Right lobe of liver (tissue), 6 donors: ENCODE measurements at regions not wholly inside any gene's neighbourhood (a gene's known extent, or its start where the extent isn't known, plus 50 kb on each side); places are given as distances from the start of the nearest gene placed in this dataset.

Experiments
- ATAC-seq, 4 donors: fragments of 200-7000 bp; cut with Tn5 transposase; one replicate each; pipeline ENCODE4 v1.9.1; 2020; ENCODE audit warnings: mild to moderate bottlenecking in 4 of 4, moderate library complexity in 4 of 4
- DNase-seq, 3 donors: peaks; one replicate each; pipeline ENCODE4 v3.0.0-alpha.2; 2020
- H3K27ac ChIP-seq, 3 donors: fragments of 200-600 bp; one replicate each; pipeline ENCODE4 v1.8.0; 2022
- H3K27me3 ChIP-seq, 2 donors: fragments of 200-600 bp; one replicate each; pipeline ENCODE4 v1.8.0; 2022
- H3K36me3 ChIP-seq, 4 donors: fragments of 200-600 bp; sonication (generic) in 1 of 4; one replicate each; pipeline versions ENCODE4 v1.5.1 to v1.8.0; 2017 to 2022; ENCODE audit warnings: control low read depth in 1 of 4
- H3K4me1 ChIP-seq, 4 donors: fragments of 200-600 bp; sonication (generic) in 1 of 4; one replicate each; pipeline versions ENCODE4 v1.5.1 to v1.8.0; 2017 to 2022; ENCODE audit warnings: control low read depth in 1 of 4
- H3K4me3 ChIP-seq, 3 donors: fragments of 200-600 bp; one replicate each; pipeline ENCODE4 v1.8.0; 2022
- H3K9me3 ChIP-seq, 4 donors: fragments of 200-600 bp; sonication (generic) in 1 of 4; one replicate each; pipeline versions ENCODE4 v1.5.1 to v1.8.0; 2017 to 2022; ENCODE audit warnings: control low read depth in 1 of 4
- CTCF ChIP-seq, 4 donors: fragments of 200-600 bp in 3 of 4; fragments of 450-650 bp in 1 of 4; IDR thresholded peaks; one replicate each; pipeline versions ENCODE4 v1.5.1 to v1.8.0; 2016 to 2022; ENCODE audit warnings: antibody characterized with exemption in 4 of 4, mild to moderate bottlenecking in 2 of 4
- POLR2A ChIP-seq: fragments of 450-650 bp; IDR thresholded peaks from one replicate; pipeline ENCODE4 v1.6.1; 2017; ENCODE audit warnings: antibody characterized with exemption, mild to moderate bottlenecking
- WGBS: methylation state at CpG from one replicate; pipeline ENCODE4 v1.1.6; 2018; ENCODE audit warnings: low coverage, low lambda C conversion rate; ENCODE audit not compliant: insufficient coverage; ENCODE audit errors: missing lambda C conversion rate; 5-methylcytosine and 5-hydroxymethylcytosine counted together
- intact Hi-C, 2 donors: fragments of 100-400 bp; cut with DNase I; formaldehyde crosslinking; loops; one replicate each; pipeline versions ENCODE4 v1.11.2 to v1.14.1; 2022
- donor health status: DM: no; HTN: yes; CAD: no.
- donor health status: DM: no; HTN: no; CAD: no.
- donor health status: DM: no; HTN: no; CAD: no.
- donor health status: DM: no; HTN: yes; CAD: no.
- donor health status: DM: no; HTN: yes; CAD: no.

- intact Hi-C loops = no loop called here
- DNase-seq (no peak), ATAC-seq (no peak)
- 55% methylated on average over 2 of the region's 2 CpGs for WGBS
- Histone ChIP-seq H3K4me3 (no peak overlapping the region), H3K9me3 (no peaks in the 10 kb centered on the region), H3K36me3 (no peaks in the 10 kb centered on the region), H3K4me1 (no peaks in the 10 kb centered on the region), H3K27ac (no peak overlapping the region), H3K27me3 (no peaks in the 10 kb centered on the region)
- TF ChIP-seq POLR2A (no peak), CTCF (IDR thresholded peaks at IDR 0.05) (no peak)
These were observed 342.0 kb downstream of the USP25 start for GRCh38 chr21:16071761-16072160.

GRCh38 chr21:16072221-16072620, 342.4 kb downstream of the USP25 start:
- ATAC-seq (no peak), DNase-seq (no peak)
- no peaks in the 10 kb centered on the region for H3K4me1 ChIP-seq
- no peaks in the 10 kb centered on the region for H3K36me3 ChIP-seq
- intact Hi-C loops = no loop called here
- no peak overlapping the region for H3K4me3 ChIP-seq
- WGBS = 90% methylated on average over 3 of the region's 3 CpGs
- H3K27ac ChIP-seq = no peak overlapping the region
- no peaks in the 10 kb centered on the region for H3K27me3 ChIP-seq
- TF ChIP-seq POLR2A = no peak
- no peak for TF ChIP-seq CTCF (IDR thresholded peaks at IDR 0.05)
- no peaks in the 10 kb centered on the region for H3K9me3 ChIP-seq

GRCh38 chr21:16072737-16073136, 343.0 kb downstream of the USP25 start:
- no peaks in the 10 kb centered on the region for H3K27me3 ChIP-seq
- no peaks in the 10 kb centered on the region for H3K9me3 ChIP-seq
- no peaks in the 10 kb centered on the region for H3K36me3 ChIP-seq
- no peak for ATAC-seq
- no peaks in the 10 kb centered on the region for H3K4me1 ChIP-seq
- H3K4me3 ChIP-seq = no peak overlapping the region
- DNase-seq = no peak
- intact Hi-C loops = no loop called here
- TF ChIP-seq POLR2A = no peak
- no peak for TF ChIP-seq CTCF (IDR thresholded peaks at IDR 0.05)
- WGBS = 53% methylated on average over 6 of the region's 6 CpGs
- no peak overlapping the region for H3K27ac ChIP-seq

GRCh38 chr21:16073586-16073985, 343.8 kb downstream of the USP25 start:
- DNase-seq (no peak), ATAC-seq (no peak)
- no peaks in the 10 kb centered on the region for H3K36me3 ChIP-seq
- TF ChIP-seq CTCF (IDR thresholded peaks at IDR 0.05) (no peak), POLR2A (no peak)
- no peaks in the 10 kb centered on the region for H3K9me3 ChIP-seq
- H3K27ac ChIP-seq = no peak overlapping the region
- intact Hi-C loops = no loop called here
- WGBS = 53% methylated on average over 2 of the region's 2 CpGs
- H3K4me1 ChIP-seq = no peaks in the 10 kb centered on the region
- no peaks in the 10 kb centered on the region for H3K27me3 ChIP-seq
- H3K4me3 ChIP-seq = no peak overlapping the region

- no peak for TF ChIP-seq POLR2A
- no peak for TF ChIP-seq CTCF (IDR thresholded peaks at IDR 0.05)
- H3K27me3 ChIP-seq = no peaks in the 10 kb centered on the region
- no peaks in the 10 kb centered on the region for H3K4me1 ChIP-seq
- no peaks in the 10 kb centered on the region for H3K9me3 ChIP-seq
- H3K4me3 ChIP-seq = no peak overlapping the region
- ATAC-seq (no peak), DNase-seq (no peak)
- 75% methylated on average over 3 of the region's 3 CpGs for WGBS
- no peaks in the 10 kb centered on the region for H3K36me3 ChIP-seq
- no peak overlapping the region for H3K27ac ChIP-seq
- intact Hi-C loops = no loop called here
These were observed 345.2 kb downstream of the USP25 start for GRCh38 chr21:16074950-16075489.
